Rectal smooth muscle tissue (tissue), 1 donor: ENCODE measurements at regions not wholly inside any gene's neighbourhood (a gene's known extent, or its start where the extent isn't known, plus 50 kb on each side); places are given as distances from the start of the nearest gene placed in this dataset.
"Not testable (repeated sequence)": the region's sequence is repeated elsewhere in the genome, so short reads cannot be mapped to it uniquely, and the experiment has no call there.

Source experiments
- H3K27ac ChIP-seq: one replicate; pipeline ENCODE4 v1.7.0; 2013; ENCODE audit warnings: low read depth, low read length, inconsistent platforms
- H3K27me3 ChIP-seq: one replicate; pipeline ENCODE4 v1.7.0; 2013; ENCODE audit warnings: low read length; ENCODE audit not compliant: control insufficient read depth, insufficient read depth
- H3K36me3 ChIP-seq: one replicate; pipeline ENCODE4 v1.7.0; 2013; ENCODE audit warnings: low read length; ENCODE audit not compliant: control insufficient read depth, insufficient read depth
- H3K4me1 ChIP-seq: one replicate; pipeline ENCODE4 v1.7.0; 2013; ENCODE audit warnings: low read length; ENCODE audit not compliant: control insufficient read depth, insufficient read depth
- H3K4me3 ChIP-seq: one replicate; pipeline ENCODE4 v1.7.0; 2013; ENCODE audit warnings: low read length
- H3K9ac ChIP-seq: one replicate; pipeline ENCODE4 v1.7.0; 2013; ENCODE audit warnings: low read length

DNA sequence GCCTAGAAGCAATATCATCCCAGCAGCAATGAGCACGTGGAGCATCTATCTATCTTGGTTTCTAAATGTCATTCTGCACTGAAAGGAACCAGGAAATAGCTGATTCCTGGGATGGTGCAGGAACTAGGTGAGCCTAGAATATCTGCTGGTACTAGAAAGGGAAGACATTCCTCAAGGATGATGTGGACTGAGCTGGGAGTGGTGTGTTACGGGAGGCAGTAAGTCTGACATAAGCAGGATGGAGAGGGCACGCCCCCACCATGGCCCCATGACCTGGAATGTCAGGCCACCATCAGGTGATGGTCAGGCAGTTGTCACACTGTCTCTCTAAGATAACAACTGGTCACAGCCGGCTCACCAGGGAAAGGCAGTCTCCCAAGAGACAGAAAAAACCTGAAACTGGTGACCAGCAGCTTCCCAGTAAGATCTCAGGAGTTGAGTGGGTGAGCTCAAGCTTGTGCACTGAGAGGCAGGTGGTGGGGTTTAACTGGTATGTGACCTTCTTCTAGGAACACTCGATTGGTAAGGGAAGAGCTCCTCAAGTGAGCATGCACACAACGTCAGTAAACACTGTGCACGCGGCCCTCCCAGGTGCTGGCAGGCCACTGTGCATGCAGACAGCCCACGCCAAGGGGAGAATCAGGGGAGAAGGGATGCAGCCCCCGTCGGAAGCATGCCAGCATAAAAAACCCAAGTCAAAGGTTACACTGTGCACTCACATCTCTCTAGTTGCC is 148.7 kb downstream of the ADSS2 start:
- Histone ChIP-seq H3K4me1 (no peaks in the 10 kb centered on the region), H3K4me3 (no peak overlapping the region), H3K9ac (no peak overlapping the region), H3K36me3 (no peaks in the 10 kb centered on the region), H3K27me3 (no peaks in the 10 kb centered on the region), H3K27ac (no peak overlapping the region)

DNA sequence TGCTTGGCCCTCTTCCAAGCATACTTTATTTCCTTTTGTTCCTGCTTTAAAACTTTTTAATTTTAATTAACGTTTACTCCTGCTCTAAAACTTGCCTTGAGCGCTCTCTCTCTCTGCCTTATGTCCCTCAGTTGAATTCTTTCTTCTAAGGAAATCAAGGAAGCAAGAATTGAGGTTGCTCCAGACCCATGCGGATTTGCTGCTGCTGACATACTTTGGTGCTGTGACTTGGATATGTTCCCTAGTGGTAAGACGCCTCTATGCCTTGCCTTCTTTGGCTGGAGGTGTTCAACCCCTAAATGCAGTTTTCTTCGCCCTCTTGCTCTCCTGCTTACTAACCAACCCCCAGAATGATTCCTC is 148.1 kb downstream of the ADSS2 start:
- Histone ChIP-seq H3K27ac (no peak overlapping the region), H3K27me3 (no peaks in the 10 kb centered on the region), H3K36me3 (no peaks in the 10 kb centered on the region), H3K4me3 (no peak overlapping the region), H3K9ac (no peak overlapping the region), H3K4me1 (no peaks in the 10 kb centered on the region)

DNA sequence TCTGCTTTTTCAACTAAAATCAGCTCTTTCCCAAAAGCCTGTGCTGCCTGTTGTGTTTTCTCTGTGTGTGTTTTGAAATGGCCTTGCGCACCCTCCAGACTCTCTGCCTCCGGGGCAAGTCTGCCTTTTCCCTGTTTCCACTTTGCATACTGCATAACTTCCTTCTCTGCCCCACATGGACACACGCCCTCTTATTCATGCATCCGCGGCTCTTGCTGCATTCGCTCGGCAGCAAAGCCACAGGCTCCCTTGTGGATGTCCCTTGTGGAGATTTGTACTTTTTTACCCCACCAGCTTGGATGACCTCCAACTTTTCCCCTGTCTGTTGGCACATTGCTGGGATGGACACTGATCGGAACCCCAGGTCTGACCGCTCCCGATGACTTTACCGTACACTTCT is 147.6 kb downstream of the ADSS2 start:
- Histone ChIP-seq H3K9ac (no peak overlapping the region), H3K36me3 (no peaks in the 10 kb centered on the region), H3K27ac (no peak overlapping the region), H3K4me3 (no peak overlapping the region), H3K27me3 (no peaks in the 10 kb centered on the region), H3K4me1 (no peaks in the 10 kb centered on the region)

- Histone ChIP-seq H3K4me3 (no peak overlapping the region), H3K27me3 (no peaks in the 10 kb centered on the region), H3K9ac (no peak overlapping the region), H3K36me3 (no peaks in the 10 kb centered on the region), H3K4me1 (no peaks in the 10 kb centered on the region), H3K27ac (no peak overlapping the region)
Observed at GRCh38 chr1:244304656-244305055, 147.1 kb downstream of the ADSS2 start.

DNA sequence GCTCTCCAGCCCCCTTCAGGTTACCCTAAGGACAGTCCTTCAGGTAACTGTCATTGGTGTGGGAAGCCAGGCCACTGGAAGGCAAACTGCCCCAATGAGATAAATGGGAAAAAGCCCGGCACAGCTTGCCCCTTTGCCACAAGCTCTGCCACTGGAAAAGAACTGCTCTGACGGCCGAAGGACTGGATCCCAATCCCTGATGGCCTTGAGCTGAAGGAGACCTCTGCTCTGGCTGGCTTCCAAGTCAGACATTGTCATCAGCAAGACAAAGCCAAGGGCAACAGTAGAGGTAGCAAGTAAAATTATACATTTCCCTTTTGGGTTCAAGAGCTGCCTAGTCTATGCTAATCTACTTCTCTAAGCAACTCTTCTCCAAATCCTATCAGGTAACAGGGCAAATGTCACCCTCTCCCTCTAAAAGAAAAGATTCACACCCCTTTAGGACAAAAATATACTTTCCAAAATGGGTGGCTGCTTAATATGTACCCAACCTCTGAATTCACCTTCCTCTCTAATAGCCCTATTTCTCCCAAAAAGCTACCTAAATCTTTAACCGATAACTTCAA is 145.8 kb downstream of the ADSS2 start:
- no peak overlapping the region for H3K4me3 ChIP-seq
- no peaks in the 10 kb centered on the region for H3K27me3 ChIP-seq
- H3K4me1 ChIP-seq: no peaks in the 10 kb centered on the region
- no peak overlapping the region for H3K27ac ChIP-seq
- no peak overlapping the region for H3K9ac ChIP-seq
- no peaks in the 10 kb centered on the region for H3K36me3 ChIP-seq

DNA sequence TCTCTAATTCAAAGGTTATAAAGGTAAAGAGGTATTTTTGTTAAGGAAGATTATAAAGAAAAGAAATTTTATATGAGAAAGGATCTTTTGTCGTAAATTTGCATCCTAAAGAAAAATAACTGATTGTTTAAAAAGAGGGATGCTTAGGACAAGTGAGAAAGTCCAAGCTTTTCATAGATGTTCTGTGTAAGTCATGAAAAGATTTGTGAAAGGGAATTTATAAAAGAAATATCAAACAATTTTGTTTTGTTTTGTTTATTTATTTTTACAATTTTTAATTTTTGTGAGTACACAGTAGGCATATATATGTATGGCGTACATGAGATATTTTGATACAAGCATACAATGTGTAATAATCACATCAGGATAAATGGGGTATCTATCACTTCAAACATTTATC is 145.2 kb downstream of the ADSS2 start:
- no peaks in the 10 kb centered on the region for H3K4me1 ChIP-seq
- H3K36me3 ChIP-seq: no peaks in the 10 kb centered on the region
- H3K27me3 ChIP-seq: no peaks in the 10 kb centered on the region
- no peak overlapping the region for H3K9ac ChIP-seq
- no peak overlapping the region for H3K4me3 ChIP-seq
- no peak overlapping the region for H3K27ac ChIP-seq

GRCh38 chr1:244309191-244309590 is 142.5 kb downstream of the ADSS2 start:
- H3K27me3 ChIP-seq, H3K9ac ChIP-seq, H3K4me1 ChIP-seq, H3K36me3 ChIP-seq, H3K4me3 ChIP-seq, H3K27ac ChIP-seq: not testable (repeated sequence)

- H3K9ac ChIP-seq: no peak overlapping the region
- no peak overlapping the region for H3K4me3 ChIP-seq
- no peaks in the 10 kb centered on the region for H3K27me3 ChIP-seq
- no peaks in the 10 kb centered on the region for H3K36me3 ChIP-seq
- H3K4me1 ChIP-seq: no peaks in the 10 kb centered on the region
- no peak overlapping the region for H3K27ac ChIP-seq
Observed at GRCh38 chr1:244311784-244312532, 139.8 kb downstream of the ADSS2 start.

GRCh38 chr1:244313346-244313745 is 138.4 kb downstream of the ADSS2 start:
- no peak overlapping the region for H3K27ac ChIP-seq
- H3K27me3 ChIP-seq: no peaks in the 10 kb centered on the region
- H3K4me3 ChIP-seq: no peak overlapping the region
- H3K9ac ChIP-seq: no peak overlapping the region
- H3K36me3 ChIP-seq: no peaks in the 10 kb centered on the region
- H3K4me1 ChIP-seq: no peaks in the 10 kb centered on the region

DNA sequence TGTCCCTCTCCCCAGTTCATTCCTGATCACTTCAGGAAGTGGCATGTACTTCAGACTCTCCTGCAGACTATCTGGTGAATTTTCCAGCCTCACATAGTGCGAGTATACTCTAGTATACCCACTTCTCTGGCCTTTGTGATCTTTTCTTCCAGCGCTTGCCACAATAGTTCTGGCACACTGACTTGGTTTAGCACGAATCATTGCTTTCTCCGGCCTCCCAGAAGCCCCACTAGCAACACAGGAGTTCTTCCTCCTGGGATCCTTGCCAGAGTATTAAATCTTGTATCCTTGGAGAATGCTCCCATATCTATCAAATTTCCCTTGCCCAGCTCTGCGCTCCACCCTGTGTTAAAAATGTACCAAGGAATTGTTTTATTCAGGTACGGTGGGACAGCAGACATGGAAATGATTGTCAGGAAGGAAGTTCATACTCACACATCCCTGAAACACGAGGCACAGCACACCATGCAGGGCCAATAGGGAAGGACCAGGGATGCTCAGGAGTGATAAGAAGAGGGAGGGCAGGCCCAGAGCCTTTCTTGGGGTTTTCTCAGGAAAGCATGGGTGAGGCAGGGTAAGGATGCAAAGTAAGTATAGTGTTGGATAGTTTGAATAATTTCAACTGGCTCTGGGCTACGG is 136.7 kb downstream of the ADSS2 start:
- no peaks in the 10 kb centered on the region for H3K27me3 ChIP-seq
- H3K4me1 ChIP-seq: no peaks in the 10 kb centered on the region
- H3K36me3 ChIP-seq: no peaks in the 10 kb centered on the region
- no peak overlapping the region for H3K4me3 ChIP-seq
- H3K27ac ChIP-seq: no peak overlapping the region
- H3K9ac ChIP-seq: no peak overlapping the region

GRCh38 chr1:244315996-244316395 is 135.7 kb downstream of the ADSS2 start:
- Histone ChIP-seq H3K4me1 (no peaks in the 10 kb centered on the region), H3K4me3 (no peak overlapping the region), H3K36me3 (no peaks in the 10 kb centered on the region), H3K9ac (no peak overlapping the region), H3K27me3 (no peaks in the 10 kb centered on the region), H3K27ac (no peak overlapping the region)

DNA sequence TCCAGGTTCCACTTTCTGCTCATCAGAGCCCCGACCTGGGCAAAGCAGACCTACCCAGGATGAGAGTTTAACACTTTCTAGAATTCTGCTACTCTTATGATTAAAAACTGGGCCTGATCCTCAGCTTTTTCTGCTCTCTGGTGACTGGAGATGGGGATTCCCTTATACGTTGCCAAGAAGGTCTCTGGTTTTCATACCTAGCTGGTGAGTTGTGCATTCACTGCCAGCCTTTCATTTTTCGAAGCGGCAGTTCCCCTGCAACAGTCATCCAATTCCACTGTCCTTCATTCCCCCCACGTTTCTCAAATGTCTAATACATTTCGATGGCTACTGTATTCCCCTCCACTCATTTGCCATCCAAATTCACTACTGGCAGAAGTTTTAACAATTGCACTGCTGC is 135.3 kb downstream of the ADSS2 start:
- Histone ChIP-seq H3K36me3 (no peaks in the 10 kb centered on the region), H3K4me1 (no peaks in the 10 kb centered on the region), H3K4me3 (no peak overlapping the region), H3K27me3 (no peaks in the 10 kb centered on the region), H3K27ac (no peak overlapping the region), H3K9ac (no peak overlapping the region)
